HCT116 (cell line): ENCODE measurements at regions not wholly inside any gene's neighbourhood (a gene's known extent, or its start where the extent isn't known, plus 50 kb on each side); places are given as distances from the start of the nearest gene placed in this dataset.

Source experiments
- ATAC-seq: fragments of 200-7000 bp; cut with Tn5 transposase; 2 replicates; pipeline ENCODE4 v1.9.1; 2020; ENCODE audit warnings: mild to moderate bottlenecking, moderate library complexity
- BruUV-seq: library from RNA; stranded (reverse); fragments of 400-500 nt; replicated peaks from 2 replicates; lab custom pipeline; 2021; lab: Mats Ljungman, UMichigan
- CTCF ChIA-PET: fragments of 300-600 bp; sonication (Branson Sonifier 250); formaldehyde crosslinking; loops from one replicate; lab custom pipeline; 2021; ENCODE audit warnings: antibody characterized with exemption; lab: Charles Lee
- POLR2A ChIA-PET: fragments of 300-600, 350-600 bp; sonication (Branson Sonifier 250); formaldehyde crosslinking; loops from one replicate; lab custom pipeline; 2021; ENCODE audit warnings: antibody characterized with exemption; lab: Charles Lee
- RAD21 ChIA-PET, 2 experiments: fragments of 300-600 bp; sonication (Branson Sonifier 250); formaldehyde crosslinking; loops; one replicate each; lab custom pipeline; 2023; ENCODE audit warnings: low total read pairs in 2 of 2; ENCODE audit not compliant: uncharacterized antibody in 2 of 2, unreplicated experiment in 2 of 2, low non-redundant PET in 1 of 2; lab: Charles Lee
- DNase-seq: peaks from one replicate; pipeline ENCODE4 v3.0.0-alpha.2; 2010; ENCODE audit warnings: low read depth, low spot score
- H2AFZ ChIP-seq: fragments of 200-600 bp; shearing (Covaris generic), sonication (generic); 2 replicates; pipeline ENCODE4 v1.6.1; 2017; ENCODE audit warnings: low read depth, mixed run types, mixed read lengths, antibody characterized with exemption, low read length; ENCODE audit not compliant: poor library complexity, severe bottlenecking
- H3K27ac ChIP-seq: 2 replicates; pipeline ENCODE4 v1.5.1; 2012; ENCODE audit warnings: low read depth, low read length
- H3K27me3 ChIP-seq: fragments of 200-600 bp; sonication (generic); 2 replicates; pipeline ENCODE4 v1.6.1; 2016; ENCODE audit warnings: mixed run types, low read length, mixed read lengths; ENCODE audit not compliant: insufficient read depth
- H3K36me3 ChIP-seq, 2 experiments: fragments of 200-500 bp in 1 of 2; fragments of 200-600 bp in 1 of 2; sonication (Bioruptor generic) in 1 of 2; sonication (generic) in 1 of 2; 2 replicates each; pipeline versions ENCODE4 v1.5.1 to v1.6.1; 2014 to 2016; ENCODE audit warnings: low read length in 2 of 2, inconsistent platforms in 1 of 2, mixed read lengths in 1 of 2, mixed run types in 1 of 2; ENCODE audit not compliant: insufficient read depth in 2 of 2, control insufficient read depth in 1 of 2
- H3K4me1 ChIP-seq, 2 experiments: fragments of 200-600 bp in 1 of 2; sonication (generic) in 1 of 2; 2 replicates each; pipeline versions ENCODE4 v1.5.1 to v1.6.1; 2012 to 2017; ENCODE audit warnings: low read length in 2 of 2, inconsistent platforms in 1 of 2, mild to moderate bottlenecking in 1 of 2, mixed read lengths in 1 of 2, mixed run types in 1 of 2, moderate library complexity in 1 of 2; ENCODE audit not compliant: insufficient read depth in 2 of 2, control insufficient read depth in 1 of 2
- H3K4me2 ChIP-seq: fragments of 200-600 bp; sonication (generic); 2 replicates; pipeline ENCODE4 v1.6.1; 2017; ENCODE audit warnings: mixed run types, low read length, mixed read lengths
- H3K4me3 ChIP-seq, 2 experiments: fragments of 200-600 bp in 1 of 2; sonication (generic) in 1 of 2; replicated peaks in 1 of 2; 2 replicates each; pipeline ENCODE4 v1.5.1; 2011 to 2016; ENCODE audit warnings: low read length in 2 of 2, control low read depth in 1 of 2, low read depth in 1 of 2, mild to moderate bottlenecking in 1 of 2, mixed read lengths in 1 of 2, mixed run types in 1 of 2
- H3K79me2 ChIP-seq: fragments of 200-600 bp; sonication (generic); 2 replicates; pipeline ENCODE4 v1.6.1; 2017; ENCODE audit warnings: mild to moderate bottlenecking, mixed run types, low read length, moderate library complexity, mixed read lengths; ENCODE audit not compliant: insufficient read depth
- H3K9ac ChIP-seq: fragments of 200-600 bp; sonication (generic); 2 replicates; pipeline ENCODE4 v1.6.1; 2016; ENCODE audit warnings: low read length, mixed read lengths
- H3K9me2 ChIP-seq: fragments of 200-600 bp; sonication (generic), shearing (Covaris generic); 2 replicates; pipeline ENCODE4 v1.6.1; 2017; ENCODE audit warnings: mixed run types, mild to moderate bottlenecking, moderate library complexity; ENCODE audit not compliant: insufficient read depth
- H3K9me3 ChIP-seq, 2 experiments: fragments of 200-500 bp in 1 of 2; fragments of 200-600 bp in 1 of 2; sonication (Bioruptor generic) in 1 of 2; sonication (generic) in 1 of 2; 2 replicates each; pipeline ENCODE4 v1.6.1; 2014 to 2017; ENCODE audit warnings: low read length in 2 of 2, mixed read lengths in 2 of 2, inconsistent platforms in 1 of 2, low read depth in 1 of 2, mild to moderate bottlenecking in 1 of 2, mixed run types in 1 of 2, moderate library complexity in 1 of 2; ENCODE audit not compliant: control insufficient read depth in 1 of 2, insufficient read depth in 1 of 2
- H4K20me1 ChIP-seq: fragments of 200-600 bp; sonication (generic), shearing (Covaris generic); 2 replicates; pipeline ENCODE4 v1.6.1; 2017; ENCODE audit warnings: mixed run types, mild to moderate bottlenecking, moderate library complexity; ENCODE audit not compliant: insufficient read depth
- CBX3 ChIP-seq: IDR thresholded peaks from 2 replicates; pipeline ENCODE4 v1.6.1; 2012; ENCODE audit warnings: low read depth
- CEBPB ChIP-seq: IDR thresholded peaks from 2 replicates; pipeline ENCODE4 v1.6.1; 2012; ENCODE audit warnings: low read depth
- EZH2phosphoT487 ChIP-seq: fragments of 200-600 bp; IDR thresholded peaks from 2 replicates; pipeline ENCODE4 v1.6.1; 2018; ENCODE audit warnings: antibody characterized with exemption, borderline replicate concordance
- FOSL1 ChIP-seq: IDR thresholded peaks from 2 replicates; pipeline ENCODE4 v1.6.1; 2012; ENCODE audit warnings: low read depth
- JUND ChIP-seq: IDR thresholded peaks from 2 replicates; pipeline ENCODE4 v1.6.1; 2012
- MAX ChIP-seq: IDR thresholded peaks from 2 replicates; pipeline ENCODE4 v1.6.1; 2012
- POLR2A ChIP-seq: IDR thresholded peaks from 2 replicates; pipeline ENCODE4 v1.7.0; 2011; ENCODE audit warnings: borderline replicate concordance; ENCODE audit not compliant: insufficient read depth, insufficient read length; ENCODE audit errors: extremely low read depth
- POLR2AphosphoS5 ChIP-seq: IDR thresholded peaks from 2 replicates; pipeline ENCODE4 v1.6.1; 2011; ENCODE audit warnings: mild to moderate bottlenecking, low read depth, low read length, moderate library complexity
- RAD21 ChIP-seq: IDR thresholded peaks from 2 replicates; pipeline ENCODE4 v1.6.1; 2012; ENCODE audit warnings: low read depth, mild to moderate bottlenecking
- SP1 ChIP-seq: IDR thresholded peaks from 2 replicates; pipeline ENCODE4 v1.6.1; 2012; ENCODE audit warnings: low read depth
- SRF ChIP-seq: IDR thresholded peaks from 2 replicates; pipeline ENCODE4 v1.6.1; 2012; ENCODE audit warnings: low read depth
- TCF7L2 ChIP-seq: IDR thresholded peaks from 2 replicates; pipeline ENCODE4 v1.7.0; 2011; ENCODE audit warnings: borderline replicate concordance, inconsistent platforms; ENCODE audit not compliant: insufficient read depth, insufficient read length; ENCODE audit errors: extremely low read depth
- YY1 ChIP-seq: IDR thresholded peaks from 2 replicates; pipeline ENCODE4 v1.6.1; 2011; ENCODE audit warnings: low read length, low read depth, moderate library complexity, mild to moderate bottlenecking; ENCODE audit not compliant: insufficient replicate concordance; ENCODE audit errors: extremely low read depth
- ZNF274 ChIP-seq: fragments of 200-500 bp; sonication (Bioruptor generic); IDR thresholded peaks from 2 replicates; pipeline ENCODE4 v1.6.1; 2014; ENCODE audit warnings: mild to moderate bottlenecking, low read depth, low read length, inconsistent platforms
- intact Hi-C: fragments of 100-400 bp; cut with micrococcal nuclease; formaldehyde crosslinking; loops from 2 replicates; pipeline ENCODE4 v1.10.0; 2022

- H3K4me2 ChIP-seq, result no peak overlapping the region
- no TSS peak for BruUV-seq
- H3K27ac ChIP-seq, result no peak overlapping the region
- no peaks in the 10 kb centered on the region for H3K36me3 ChIP-seq
- no peak for ATAC-seq
- no peak for DNase-seq
- H4K20me1 ChIP-seq, result no peaks in the 10 kb centered on the region
- H3K79me2 ChIP-seq, result no peaks in the 10 kb centered on the region
- no peak for TF ChIP-seq JUND
- TF ChIP-seq CEBPB, result no peak
- no peak for TF ChIP-seq POLR2A
- no peak for TF ChIP-seq SP1
- TF ChIP-seq POLR2AphosphoS5, result no peak
- no peak for TF ChIP-seq EZH2phosphoT487
- TF ChIP-seq CBX3, result no peak
- no peak for TF ChIP-seq SRF
- no peak for TF ChIP-seq TCF7L2
- TF ChIP-seq, all 23 proteins: peak for 0
- ChIA-PET POLR2A (no interaction called here), RAD21 (no interaction called here), CTCF (no interaction called here)
- no peaks in the 10 kb centered on the region for H3K4me1 ChIP-seq
- no peaks in the 10 kb centered on the region for H3K9me2 ChIP-seq
- no peak overlapping the region for H2AFZ ChIP-seq
- intact Hi-C loops, result no loop called here
- H3K9ac ChIP-seq, result no peak overlapping the region
- H3K27me3 ChIP-seq, result 0 out of 2 replicates have a peak, but pooled peaks cover 9% of the 10 kb centered on the region
- no peak overlapping the region for H3K4me3 ChIP-seq
- no peaks in the 10 kb centered on the region for H3K9me3 ChIP-seq
These were observed 760.5 kb downstream of the SATB2 start for GRCh38 chr2:198697218-198697617.

GRCh38 chr2:198695879-198696278 lies 761.9 kb downstream of the SATB2 start:
- Histone ChIP-seq H2AFZ (no peak overlapping the region), H3K4me1 (no peaks in the 10 kb centered on the region), H3K9ac (no peak overlapping the region), H3K9me2 (no peaks in the 10 kb centered on the region), H4K20me1 (no peaks in the 10 kb centered on the region), H3K4me3 (no peak overlapping the region), H3K79me2 (no peaks in the 10 kb centered on the region)
- RAD21 ChIA-PET, result no interaction called here
- BruUV-seq, result no TSS peak
- TF ChIP-seq SRF (no peak), POLR2A (no peak), RAD21 (no peak), POLR2AphosphoS5 (no peak), JUND (no peak), YY1 (no peak), ZNF274 (no peak), MAX (no peak), FOSL1 (no peak), CEBPB (no peak)
- TF ChIP-seq, all 23 proteins: peak for 0
- Histone ChIP-seq H3K27me3 (0 out of 2 replicates have a peak, but pooled peaks cover 9% of the 10 kb centered on the region), H3K4me2 (no peak overlapping the region), H3K36me3 (no peaks in the 10 kb centered on the region), H3K27ac (no peak overlapping the region), H3K9me3 (no peaks in the 10 kb centered on the region)
- ChIA-PET POLR2A (no interaction called here), CTCF (no interaction called here)
- intact Hi-C loops, result no loop called here
- DNase-seq (no peak), ATAC-seq (no peak)
